Trophoblast cell (in vitro differentiated cells and primary cell): ENCODE measurements at regions not wholly inside any gene's neighbourhood (a gene's known extent, or its start where the extent isn't known, plus 50 kb on each side); places are given as distances from the start of the nearest gene placed in this dataset.

Experiments used
- DNase-seq, 2 donors: peaks; one replicate each; pipeline ENCODE4 v3.0.0-alpha.2; 2016
- H2AFZ ChIP-seq: 2 replicates; pipeline ENCODE4 v1.6.1; 2013; ENCODE audit warnings: low read length, moderate library complexity, mild to moderate bottlenecking; ENCODE audit not compliant: insufficient read depth, poor library complexity
- H2AK5ac ChIP-seq: 2 replicates; pipeline ENCODE4 v1.6.1; 2013; ENCODE audit warnings: mild to moderate bottlenecking, low read length
- H2BK120ac ChIP-seq: 2 replicates; pipeline ENCODE4 v1.6.1; 2013; ENCODE audit warnings: low read length, mild to moderate bottlenecking, moderate library complexity; ENCODE audit not compliant: insufficient read depth, poor library complexity
- H2BK12ac ChIP-seq: 2 replicates; pipeline ENCODE4 v1.6.1; 2013; ENCODE audit warnings: mild to moderate bottlenecking, low read length, moderate library complexity
- H2BK5ac ChIP-seq: 2 replicates; pipeline ENCODE4 v1.6.1; 2013; ENCODE audit warnings: low read length, low read depth, moderate library complexity, mild to moderate bottlenecking; ENCODE audit not compliant: poor library complexity
- H3K14ac ChIP-seq: 2 replicates; pipeline ENCODE4 v1.6.1; 2013; ENCODE audit warnings: mild to moderate bottlenecking, low read length
- H3K18ac ChIP-seq: 2 replicates; pipeline ENCODE4 v1.6.1; 2013; ENCODE audit warnings: mild to moderate bottlenecking, low read length
- H3K23ac ChIP-seq: 2 replicates; pipeline ENCODE4 v1.6.1; 2013; ENCODE audit warnings: low read length
- H3K27ac ChIP-seq: 2 replicates; pipeline ENCODE4 v1.5.1; 2013; ENCODE audit warnings: low read depth, mild to moderate bottlenecking, inconsistent platforms, low read length, moderate library complexity
- H3K27me3 ChIP-seq: 2 replicates; pipeline ENCODE4 v1.6.1; 2013; ENCODE audit warnings: inconsistent platforms, mild to moderate bottlenecking, low read length, moderate library complexity; ENCODE audit not compliant: insufficient read depth
- H3K36me3 ChIP-seq, 2 experiments: 1 replicate in 1 of 2; 2 replicates in 1 of 2; pipeline ENCODE4 v1.6.1; 2013; ENCODE audit warnings: low read length in 2 of 2, mild to moderate bottlenecking in 2 of 2, moderate library complexity in 1 of 2; ENCODE audit not compliant: insufficient read depth in 2 of 2, control insufficient read depth in 1 of 2
- H3K4ac ChIP-seq: 2 replicates; pipeline ENCODE4 v1.6.1; 2013; ENCODE audit warnings: low read depth, mild to moderate bottlenecking, low read length, moderate library complexity
- H3K4me1 ChIP-seq, 2 experiments: 1 replicate in 1 of 2; 2 replicates in 1 of 2; pipeline ENCODE4 v1.6.1; 2013; ENCODE audit warnings: low read length in 2 of 2, mild to moderate bottlenecking in 2 of 2, moderate library complexity in 1 of 2; ENCODE audit not compliant: insufficient read depth in 2 of 2, control insufficient read depth in 1 of 2
- H3K4me2 ChIP-seq: 2 replicates; pipeline ENCODE4 v1.6.1; 2013; ENCODE audit warnings: inconsistent platforms, mild to moderate bottlenecking, low read length, moderate library complexity
- H3K4me3 ChIP-seq: 2 replicates; pipeline ENCODE4 v1.5.1; 2013; ENCODE audit warnings: mild to moderate bottlenecking, low read depth, low read length, inconsistent platforms
- H3K79me1 ChIP-seq: one replicate; pipeline ENCODE4 v1.6.1; 2013; ENCODE audit warnings: low read length
- H3K79me2 ChIP-seq: 2 replicates; pipeline ENCODE4 v1.6.1; 2013; ENCODE audit warnings: low read length, mild to moderate bottlenecking; ENCODE audit not compliant: control insufficient read depth, insufficient read depth, poor library complexity
- H3K9ac ChIP-seq: 2 replicates; pipeline ENCODE4 v1.6.1; 2013; ENCODE audit warnings: mild to moderate bottlenecking, low read length
- H3K9me3 ChIP-seq: 2 replicates; pipeline ENCODE4 v1.6.1; 2013; ENCODE audit warnings: low read depth, mild to moderate bottlenecking, control low read depth, inconsistent platforms, low read length; ENCODE audit not compliant: insufficient read depth
- H4K12ac ChIP-seq: 2 replicates; pipeline ENCODE4 v1.6.1; 2013; ENCODE audit warnings: low read depth, mild to moderate bottlenecking, low read length, moderate library complexity
- H4K8ac ChIP-seq: 2 replicates; pipeline ENCODE4 v1.6.1; 2013; ENCODE audit warnings: low read depth, mild to moderate bottlenecking, low read length, moderate library complexity
- H4K91ac ChIP-seq: one replicate; pipeline ENCODE4 v1.6.1; 2013; ENCODE audit warnings: low read depth, mild to moderate bottlenecking, low read length, moderate library complexity
- WGBS: extraction: QIAGEN DNeasy Blood & Tissue Kit; methylation state at CpG from one replicate; pipeline ENCODE4 v1.1.7; 2013; ENCODE audit warnings: missing lambda C conversion rate; ENCODE audit not compliant: insufficient read length, insufficient coverage; ENCODE audit errors: extremely low coverage; 5-methylcytosine and 5-hydroxymethylcytosine counted together

DNA sequence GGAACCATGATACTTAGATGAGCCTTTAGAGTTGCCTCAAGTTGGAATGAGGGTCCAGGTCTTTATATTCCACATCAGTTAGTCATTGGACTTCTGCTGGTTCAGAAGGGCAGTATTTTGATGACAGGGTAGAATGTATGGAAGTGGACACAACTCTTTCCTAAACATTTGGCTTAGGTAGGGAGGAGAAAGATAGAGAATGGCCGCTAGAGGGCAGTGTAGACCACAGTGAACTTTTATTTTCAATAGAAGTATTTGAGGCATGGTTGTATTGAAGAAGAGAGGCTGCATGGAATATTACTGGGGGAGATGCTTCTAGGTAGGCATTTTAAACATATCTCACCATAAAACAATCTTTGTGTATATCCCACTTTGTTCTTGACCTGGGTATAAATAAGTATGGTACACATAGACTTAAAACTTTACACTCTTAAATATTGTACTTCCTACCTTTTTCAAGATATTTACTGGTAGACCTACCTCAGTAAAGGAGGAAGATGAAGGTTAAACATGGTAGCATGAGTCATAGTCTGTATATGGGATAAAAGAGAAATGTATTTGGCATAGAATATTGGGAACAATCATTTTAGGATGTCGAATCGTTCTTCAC, 497.6 kb upstream of the FAM98A start:
- Histone ChIP-seq H3K36me3 (no peaks in the 10 kb centered on the region), H4K91ac (no peak overlapping the region), H2BK5ac (no peak overlapping the region), H3K27me3 (no peaks in the 10 kb centered on the region), H2AK5ac (no peak overlapping the region), H4K12ac (no peak overlapping the region), H3K4me2 (no peak overlapping the region), H2BK120ac (no peak overlapping the region), H4K8ac (no peak overlapping the region), H3K79me2 (no peaks in the 10 kb centered on the region), H3K4me3 (no peak overlapping the region), H3K18ac (no peak overlapping the region), H3K9ac (no peak overlapping the region), H3K27ac (no peak overlapping the region), H2AFZ (no peak overlapping the region), H3K14ac (no peak overlapping the region), H2BK12ac (no peak overlapping the region), H3K23ac (no peak overlapping the region), H3K79me1 (no peaks in the 10 kb centered on the region), H3K4me1 (no peaks in the 10 kb centered on the region), H3K4ac (no peak overlapping the region), H3K9me3 (no peaks in the 10 kb centered on the region)
- peak; percentile 58 to 81 for DNase-seq
- no CpG with 5 or more reads among the region's 3 CpGs for WGBS

DNA sequence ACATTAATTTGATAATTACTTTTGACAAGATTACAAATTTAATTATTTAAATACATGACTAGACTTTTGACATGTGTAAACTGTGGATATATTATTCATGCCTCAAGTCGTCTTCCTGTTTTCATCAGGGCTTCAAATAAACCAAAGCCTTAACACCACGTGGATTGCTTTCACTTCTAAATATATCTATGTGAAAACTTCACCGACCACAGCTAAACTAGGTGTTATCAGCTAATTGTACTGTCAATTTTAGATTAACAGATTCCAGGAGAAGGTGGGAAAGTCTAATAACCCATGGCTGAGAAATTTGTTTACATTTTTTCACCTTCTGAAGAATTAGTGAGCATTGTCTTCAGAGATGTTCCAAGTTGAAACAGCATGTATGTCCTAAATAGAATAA, 494.7 kb upstream of the FAM98A start:
- Histone ChIP-seq H2AFZ (no peak overlapping the region), H3K79me2 (no peaks in the 10 kb centered on the region), H4K12ac (no peak overlapping the region), H3K14ac (no peak overlapping the region), H3K9me3 (no peaks in the 10 kb centered on the region), H3K27ac (no peak overlapping the region), H3K36me3 (no peaks in the 10 kb centered on the region), H3K4me1 (no peaks in the 10 kb centered on the region), H2AK5ac (no peak overlapping the region), H2BK120ac (no peak overlapping the region), H3K18ac (no peak overlapping the region), H3K79me1 (no peaks in the 10 kb centered on the region), H3K4me3 (no peak overlapping the region), H2BK5ac (no peak overlapping the region), H3K9ac (no peak overlapping the region), H3K4me2 (no peak overlapping the region), H4K91ac (no peak overlapping the region), H3K27me3 (no peaks in the 10 kb centered on the region), H3K4ac (no peak overlapping the region), H2BK12ac (no peak overlapping the region), H3K23ac (no peak overlapping the region), H4K8ac (no peak overlapping the region)
- no CpG with 5 or more reads among the region's 3 CpGs for WGBS
- no peak for DNase-seq

DNA sequence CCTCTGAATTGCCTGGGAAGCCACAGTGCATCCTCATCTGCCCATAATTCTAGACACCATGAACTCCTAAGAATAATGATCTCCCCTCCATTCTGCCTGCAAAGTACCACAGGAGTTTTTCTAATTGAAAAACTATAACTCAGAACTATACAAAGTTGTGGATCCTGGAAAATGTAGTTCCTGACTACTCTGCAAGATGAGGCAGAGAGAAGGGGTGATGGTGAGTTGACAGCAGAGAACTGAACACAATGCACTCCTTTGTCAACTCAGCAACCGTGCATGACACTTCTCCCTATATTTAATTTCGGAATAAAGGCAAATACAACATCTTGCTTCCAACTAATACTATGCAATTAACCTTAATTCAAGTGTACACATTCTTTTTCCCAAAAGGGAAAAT, 471.1 kb upstream of the FAM98A start:
- DNase-seq, result no peak
- H3K79me1 ChIP-seq, result no peaks in the 10 kb centered on the region
- H3K9me3 ChIP-seq, result no peaks in the 10 kb centered on the region
- no peak overlapping the region for H2AFZ ChIP-seq
- H3K79me2 ChIP-seq, result no peaks in the 10 kb centered on the region
- H3K14ac ChIP-seq, result no peak overlapping the region
- H2AK5ac ChIP-seq, result no peak overlapping the region
- no peak overlapping the region for H3K23ac ChIP-seq
- H3K4me3 ChIP-seq, result no peak overlapping the region
- H3K36me3 ChIP-seq, result no peaks in the 10 kb centered on the region
- no peak overlapping the region for H3K18ac ChIP-seq
- H4K8ac ChIP-seq, result no peak overlapping the region
- no peak overlapping the region for H2BK5ac ChIP-seq
- H3K4me2 ChIP-seq, result no peak overlapping the region
- no CpG with 5 or more reads among the region's 2 CpGs for WGBS
- H4K91ac ChIP-seq, result no peak overlapping the region
- no peaks in the 10 kb centered on the region for H3K27me3 ChIP-seq
- no peak overlapping the region for H2BK12ac ChIP-seq
- no peak overlapping the region for H3K4ac ChIP-seq
- H2BK120ac ChIP-seq, result no peak overlapping the region
- H3K9ac ChIP-seq, result no peak overlapping the region
- H3K4me1 ChIP-seq, result no peaks in the 10 kb centered on the region
- H4K12ac ChIP-seq, result no peak overlapping the region
- H3K27ac ChIP-seq, result no peak overlapping the region

DNA sequence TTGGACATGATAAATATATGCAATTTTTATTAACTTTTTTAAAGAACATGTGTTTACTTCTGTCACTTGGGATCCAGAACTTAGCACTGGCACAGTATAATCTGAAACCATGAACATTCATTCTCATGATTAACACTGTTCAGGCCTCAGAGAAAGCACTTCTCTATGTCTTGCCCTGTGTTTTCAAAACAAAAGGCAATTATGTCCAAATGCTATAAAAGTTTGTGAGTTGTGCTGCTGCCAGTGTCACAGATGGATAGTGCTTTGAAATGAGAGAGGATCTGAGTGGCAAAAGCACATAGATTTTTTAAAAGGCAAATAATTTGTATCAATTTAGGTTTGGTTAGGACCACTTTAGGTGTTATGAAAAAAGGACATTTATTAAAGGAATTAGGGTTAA, 470.5 kb upstream of the FAM98A start:
- no peak overlapping the region for H2AK5ac ChIP-seq
- H3K4me2 ChIP-seq, result no peak overlapping the region
- H3K27ac ChIP-seq, result no peak overlapping the region
- no peak overlapping the region for H3K14ac ChIP-seq
- H3K4ac ChIP-seq, result no peak overlapping the region
- no peak overlapping the region for H4K91ac ChIP-seq
- H4K12ac ChIP-seq, result no peak overlapping the region
- no peak overlapping the region for H2BK5ac ChIP-seq
- H3K9ac ChIP-seq, result no peak overlapping the region
- no peaks in the 10 kb centered on the region for H3K4me1 ChIP-seq
- no peak overlapping the region for H2BK12ac ChIP-seq
- H3K23ac ChIP-seq, result no peak overlapping the region
- H3K4me3 ChIP-seq, result no peak overlapping the region
- DNase-seq, result no peak
- no peaks in the 10 kb centered on the region for H3K36me3 ChIP-seq
- no peaks in the 10 kb centered on the region for H3K79me1 ChIP-seq
- H3K9me3 ChIP-seq, result no peaks in the 10 kb centered on the region
- no peak overlapping the region for H3K18ac ChIP-seq
- H2AFZ ChIP-seq, result no peak overlapping the region
- H4K8ac ChIP-seq, result no peak overlapping the region
- H3K27me3 ChIP-seq, result no peaks in the 10 kb centered on the region
- H2BK120ac ChIP-seq, result no peak overlapping the region
- no peaks in the 10 kb centered on the region for H3K79me2 ChIP-seq
